ENCODE measurements at regions not wholly inside any gene's neighbourhood (a gene's known extent, or its start where the extent isn't known, plus 50 kb on each side); places are given as distances from the start of the nearest gene placed in this dataset.
"Not testable (repeated sequence)": the region's sequence is repeated elsewhere in the genome, so short reads cannot be mapped to it uniquely, and the experiment has no call there.

DNA sequence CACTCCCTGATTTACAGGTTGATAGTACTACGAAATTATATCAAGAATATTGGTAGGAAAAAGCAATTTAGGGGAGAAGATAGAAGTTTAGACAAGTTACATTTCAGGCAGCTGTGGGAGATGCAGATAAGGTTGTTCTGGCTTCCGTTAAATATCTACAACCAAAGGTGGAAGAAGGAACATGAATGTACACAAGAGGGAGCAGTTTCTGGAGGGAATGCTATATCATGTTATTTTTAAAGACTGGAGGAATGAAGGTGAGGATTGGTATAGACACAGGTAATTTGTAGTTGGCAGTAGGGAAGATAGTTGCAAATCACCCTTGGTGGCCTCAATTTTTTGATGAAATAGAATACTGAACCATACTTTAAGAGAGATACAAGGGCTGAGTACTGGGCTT, 187.3 kb upstream of the NMUR2 start:
- Mint-ChIP-seq H3K36me3 (ENCODE audit: low read depth) (no peaks in the 10 kb centered on the region), H3K9me3 (peaks cover 11% of the 10 kb centered on the region), H3K27me3 (ENCODE audit: low read depth) (no peaks in the 10 kb centered on the region), H3K4me1 (no peaks in the 10 kb centered on the region), H3K27ac (no peak overlapping the region), H3K4me3 (no peak overlapping the region)
- TF ChIP-seq CTCF (IDR thresholded peaks at IDR 0.05; ENCODE audit: unreplicated experiment in 3 of 3) = peak in 1 of 3 experiments; percentile 8

DNA sequence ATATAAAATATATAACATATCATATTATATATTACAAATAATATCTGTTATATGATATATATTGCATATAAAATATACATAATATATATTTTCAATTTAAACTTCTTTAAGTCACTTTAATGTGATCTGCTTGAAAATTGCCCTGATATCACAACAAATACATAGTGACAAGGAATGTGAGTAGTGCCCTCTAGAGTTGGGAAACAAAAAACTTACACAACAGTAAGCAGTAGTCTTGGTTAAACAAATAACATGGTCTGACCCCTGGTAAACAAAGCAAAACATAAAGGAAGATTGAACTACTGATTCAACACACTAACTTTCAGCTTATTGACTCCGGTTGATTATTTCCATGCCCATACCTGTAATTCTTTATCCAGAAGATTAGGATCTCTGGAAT, 188.3 kb upstream of the NMUR2 start:
- Mint-ChIP-seq H3K36me3 (ENCODE audit: low read depth) (no peaks in the 10 kb centered on the region), H3K4me3 (no peak overlapping the region), H3K27me3 (ENCODE audit: low read depth) (no peaks in the 10 kb centered on the region), H3K9me3 (peaks cover 11% of the 10 kb centered on the region), H3K4me1 (no peaks in the 10 kb centered on the region), H3K27ac (no peak overlapping the region)
- TF ChIP-seq CTCF (IDR thresholded peaks at IDR 0.05; ENCODE audit: unreplicated experiment in 3 of 3) = no peak

GRCh38 chr5:152595405-152595804, 190.3 kb upstream of the NMUR2 start:
- TF ChIP-seq CTCF (IDR thresholded peaks at IDR 0.05; ENCODE audit: unreplicated experiment in 3 of 3) = no peak
- H3K4me1 Mint-ChIP-seq = no peaks in the 10 kb centered on the region
- no peaks in the 10 kb centered on the region for H3K27me3 Mint-ChIP-seq (ENCODE audit: low read depth)
- H3K4me3 Mint-ChIP-seq = no peak overlapping the region
- no peaks in the 10 kb centered on the region for H3K36me3 Mint-ChIP-seq (ENCODE audit: low read depth)
- peaks cover 3% of the 10 kb centered on the region for H3K9me3 Mint-ChIP-seq
- H3K27ac Mint-ChIP-seq = no peak overlapping the region

- Mint-ChIP-seq H3K4me1 (no peaks in the 10 kb centered on the region), H3K36me3 (ENCODE audit: low read depth) (no peaks in the 10 kb centered on the region), H3K4me3 (no peak overlapping the region), H3K27me3 (ENCODE audit: low read depth) (no peaks in the 10 kb centered on the region), H3K27ac (no peak overlapping the region), H3K9me3 (no peaks in the 10 kb centered on the region)
- TF ChIP-seq CTCF (IDR thresholded peaks at IDR 0.05; ENCODE audit: unreplicated experiment in 3 of 3) = no peak
Measured at GRCh38 chr5:152599096-152599495, 194.0 kb upstream of the NMUR2 start.

GRCh38 chr5:152601806-152602732, 197.0 kb upstream of the NMUR2 start:
- H3K4me1 Mint-ChIP-seq = no peaks in the 10 kb centered on the region
- TF ChIP-seq CTCF (IDR thresholded peaks at IDR 0.05; ENCODE audit: unreplicated experiment in 3 of 3) = no peak
- H3K4me3 Mint-ChIP-seq = no peak overlapping the region
- no peaks in the 10 kb centered on the region for H3K36me3 Mint-ChIP-seq (ENCODE audit: low read depth)
- H3K27me3 Mint-ChIP-seq (ENCODE audit: low read depth) = no peaks in the 10 kb centered on the region
- H3K27ac Mint-ChIP-seq = no peak overlapping the region
- peaks cover 2% of the 10 kb centered on the region for H3K9me3 Mint-ChIP-seq

DNA sequence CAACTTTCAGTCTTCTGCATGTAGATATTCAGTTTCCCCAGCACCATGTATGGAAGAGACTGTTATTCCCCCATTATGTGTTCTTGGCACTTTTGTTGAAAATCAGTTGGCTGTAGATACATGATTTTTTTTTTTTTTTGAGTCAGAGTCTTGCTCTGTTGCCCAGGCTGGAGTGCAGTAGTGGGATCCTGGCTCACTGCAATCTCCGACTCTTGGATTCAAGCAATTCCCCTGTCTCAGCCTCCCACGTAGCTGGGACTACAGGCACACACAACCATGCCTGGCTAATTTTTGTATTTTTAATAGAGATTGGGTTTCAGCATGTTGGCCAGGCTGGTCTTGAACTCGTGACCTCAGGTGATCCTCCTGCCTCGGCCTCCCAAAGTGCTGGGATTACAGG, 201.0 kb upstream of the NMUR2 start:
- not testable (repeated sequence) for H3K4me1 Mint-ChIP-seq; H3K36me3 Mint-ChIP-seq (ENCODE audit: low read depth); H3K9me3 Mint-ChIP-seq; H3K27me3 Mint-ChIP-seq (ENCODE audit: low read depth); H3K27ac Mint-ChIP-seq; H3K4me3 Mint-ChIP-seq

All from nephron (organoid).